GM12891 (cell line): ENCODE measurements at regions not wholly inside any gene's neighbourhood (a gene's known extent, or its start where the extent isn't known, plus 50 kb on each side); places are given as distances from the start of the nearest gene placed in this dataset.

ENCODE experiments used
- POLR2A ChIP-seq: IDR thresholded peaks from 2 replicates; pipeline ENCODE4 v1.6.1; 2011; ENCODE audit warnings: low read depth, low read length, control low read depth
- POLR2AphosphoS5 ChIP-seq: IDR thresholded peaks from 2 replicates; pipeline ENCODE4 v1.6.1; 2011; ENCODE audit warnings: low read depth, low read length, control low read depth
- POU2F2 ChIP-seq: IDR thresholded peaks from 2 replicates; pipeline ENCODE4 v1.6.1; 2011; ENCODE audit warnings: low read depth, mild to moderate bottlenecking, control low read depth, low read length, moderate library complexity
- TAF1 ChIP-seq: IDR thresholded peaks from 2 replicates; pipeline ENCODE4 v1.6.1; 2011; ENCODE audit warnings: low read depth, low read length, control low read depth

- TF ChIP-seq POLR2A: no peak
- TF ChIP-seq POLR2AphosphoS5: no peak
- TF ChIP-seq TAF1: no peak
- TF ChIP-seq POU2F2: no peak
Measured at GRCh38 chr2:195482010-195482409, 175.0 kb upstream of the SLC39A10 start.
